HK-2 (cell line): ENCODE measurements at regions not wholly inside any gene's neighbourhood (a gene's known extent, or its start where the extent isn't known, plus 50 kb on each side); places are given as distances from the start of the nearest gene placed in this dataset.

Experiments
- DNase-seq: peaks from one replicate; pipeline ENCODE4 v3.0.0-alpha.2; 2018; ENCODE audit not compliant: unreplicated experiment

GRCh38 chr20:17787816-17788215, 88.0 kb downstream of the BANF2 start:
- no peak for DNase-seq

- no peak for DNase-seq
These were observed 86.5 kb downstream of the BANF2 start for GRCh38 chr20:17786221-17786718.
